ENCODE measurements at regions not wholly inside any gene's neighbourhood (a gene's known extent, or its start where the extent isn't known, plus 50 kb on each side); places are given as distances from the start of the nearest gene placed in this dataset.

- no peak for DNase-seq
Measured at GRCh38 chr18:28529644-28530043, 352.7 kb upstream of the CDH2 start.

GRCh38 chr18:28526196-28526595 is 349.3 kb upstream of the CDH2 start:
- no peak for DNase-seq

- DNase-seq: no peak
Measured at GRCh38 chr18:28523758-28524475, 347.0 kb upstream of the CDH2 start.

GRCh38 chr18:28522236-28522635 is 345.3 kb upstream of the CDH2 start:
- no peak for DNase-seq

GRCh38 chr18:28519997-28520396 is 343.1 kb upstream of the CDH2 start:
- no peak for DNase-seq

GRCh38 chr18:28514699-28515098 is 337.8 kb upstream of the CDH2 start:
- no peak for DNase-seq

GRCh38 chr18:28512357-28512756 is 335.4 kb upstream of the CDH2 start:
- no peak for DNase-seq

- DNase-seq: peak; percentile 13
Measured at GRCh38 chr18:28511413-28511821, 334.5 kb upstream of the CDH2 start.

GRCh38 chr18:28510210-28510609 is 333.3 kb upstream of the CDH2 start:
- DNase-seq: no peak

- DNase-seq: no peak
Measured at GRCh38 chr18:28504066-28504465, 327.1 kb upstream of the CDH2 start.

GRCh38 chr18:28494151-28494550 is 317.2 kb upstream of the CDH2 start:
- DNase-seq: peak; percentile 82

- no peak for DNase-seq
Measured at GRCh38 chr18:28485918-28486317, 309.0 kb upstream of the CDH2 start.

GRCh38 chr18:28485210-28485801 is 308.4 kb upstream of the CDH2 start:
- no peak for DNase-seq

GRCh38 chr18:28478531-28478930 is 301.6 kb upstream of the CDH2 start:
- DNase-seq: no peak

- no peak for DNase-seq
Measured at GRCh38 chr18:28476302-28476701, 299.4 kb upstream of the CDH2 start.

GRCh38 chr18:28469946-28470345 is 293.0 kb upstream of the CDH2 start:
- DNase-seq: no peak

- no peak for DNase-seq
Measured at GRCh38 chr18:28468901-28469300, 292.0 kb upstream of the CDH2 start.

GRCh38 chr18:28466204-28466603 is 289.3 kb upstream of the CDH2 start:
- DNase-seq: no peak

- no peak for DNase-seq
Measured at GRCh38 chr18:28459587-28459986, 282.7 kb upstream of the CDH2 start.

- no peak for DNase-seq
Measured at GRCh38 chr18:28458751-28459150, 281.8 kb upstream of the CDH2 start.

GRCh38 chr18:28457784-28458183 is 280.9 kb upstream of the CDH2 start:
- DNase-seq: no peak

GRCh38 chr18:28455971-28456370 is 279.0 kb upstream of the CDH2 start:
- peak; percentile 8 for DNase-seq

- DNase-seq: peak; percentile 6
Measured at GRCh38 chr18:28439870-28440269, 262.9 kb upstream of the CDH2 start.

GRCh38 chr18:28438381-28438780 is 261.5 kb upstream of the CDH2 start:
- DNase-seq: no peak

GRCh38 chr18:28432339-28432738 is 255.4 kb upstream of the CDH2 start:
- no peak for DNase-seq
